ENCODE measurements at regions not wholly inside any gene's neighbourhood (a gene's known extent, or its start where the extent isn't known, plus 50 kb on each side); places are given as distances from the start of the nearest gene placed in this dataset.

DNA sequence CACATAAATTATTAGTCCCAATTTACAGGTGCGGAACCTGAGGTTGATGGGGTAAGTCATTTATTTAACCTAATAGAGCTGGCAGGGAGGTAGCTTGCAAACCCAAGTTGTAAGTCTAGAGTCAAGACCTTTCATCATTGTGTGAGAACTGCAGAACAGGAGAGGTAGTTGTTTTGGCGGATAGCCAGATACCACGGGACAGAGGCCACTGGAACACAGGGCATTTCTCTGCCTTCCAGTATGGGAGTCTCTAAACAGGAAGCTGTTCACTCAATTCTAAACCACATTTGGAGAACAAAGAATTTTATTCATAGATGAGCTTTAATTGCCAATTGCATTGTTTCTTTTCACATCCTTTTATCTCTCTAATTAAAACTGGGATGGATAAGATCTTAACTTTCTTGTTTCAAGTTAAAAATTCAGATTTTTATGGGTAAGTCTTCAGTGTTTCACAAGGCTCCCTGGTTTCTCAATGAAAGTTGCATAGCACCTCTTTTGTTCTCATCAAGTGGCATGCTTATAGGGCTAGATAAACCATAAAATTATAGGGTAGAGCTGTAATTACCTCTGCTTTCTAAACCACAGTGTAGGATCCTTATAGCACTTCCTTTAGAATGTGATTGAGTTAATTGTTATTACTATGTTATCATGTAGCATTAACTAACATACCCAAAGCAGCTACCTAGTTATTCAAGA is 489.0 kb downstream of the GATA3 start:
- H3K4me1 ChIP-seq: no peaks in the 10 kb centered on the region
- DNase-seq: no peak
- intact Hi-C loops (cut with DNase I; ENCODE audit: low total_unique reads): no loop called here
- H3K36me3 ChIP-seq: no peaks in the 10 kb centered on the region
- no peak overlapping the region for H3K27ac ChIP-seq
- H3K9me3 ChIP-seq: no peaks in the 10 kb centered on the region
- H3K4me3 ChIP-seq: no peak overlapping the region
- no peaks in the 10 kb centered on the region for H3K27me3 ChIP-seq
- TF ChIP-seq CTCF (IDR thresholded peaks at IDR 0.05): no peak

GRCh38 chr10:8544057-8544380 is 489.5 kb downstream of the GATA3 start:
- Histone ChIP-seq H3K27me3 (no peaks in the 10 kb centered on the region), H3K4me3 (no peak overlapping the region), H3K27ac (no peak overlapping the region), H3K4me1 (no peaks in the 10 kb centered on the region), H3K36me3 (no peaks in the 10 kb centered on the region), H3K9me3 (no peaks in the 10 kb centered on the region)
- intact Hi-C loops (cut with DNase I; ENCODE audit: low total_unique reads): no loop called here
- no peak for DNase-seq
- TF ChIP-seq CTCF (IDR thresholded peaks at IDR 0.05): no peak

DNA sequence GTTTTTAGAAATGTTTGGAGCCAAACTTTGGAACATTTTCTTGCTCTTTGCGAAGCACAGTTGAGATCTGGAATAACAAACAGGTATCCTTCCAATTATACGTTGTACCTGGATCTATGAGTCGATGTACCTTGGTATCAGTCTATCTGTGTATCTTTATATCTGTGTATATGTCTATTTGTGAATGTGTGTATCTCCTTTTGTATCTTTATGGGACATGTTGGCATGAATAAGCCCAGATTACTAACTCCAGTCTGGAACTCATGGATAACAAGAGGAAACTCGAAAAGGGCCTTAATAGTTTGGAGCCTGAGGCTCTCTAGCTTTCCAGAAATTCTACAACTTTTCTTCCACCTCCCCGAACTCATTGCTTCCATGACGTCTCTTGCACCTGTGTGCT is 490.0 kb downstream of the GATA3 start:
- Histone ChIP-seq H3K4me1 (no peaks in the 10 kb centered on the region), H3K36me3 (no peaks in the 10 kb centered on the region), H3K9me3 (no peaks in the 10 kb centered on the region), H3K27ac (no peak overlapping the region), H3K27me3 (no peaks in the 10 kb centered on the region), H3K4me3 (no peak overlapping the region)
- intact Hi-C loops (cut with DNase I; ENCODE audit: low total_unique reads): no loop called here
- DNase-seq: no peak
- TF ChIP-seq CTCF (IDR thresholded peaks at IDR 0.05): no peak

DNA sequence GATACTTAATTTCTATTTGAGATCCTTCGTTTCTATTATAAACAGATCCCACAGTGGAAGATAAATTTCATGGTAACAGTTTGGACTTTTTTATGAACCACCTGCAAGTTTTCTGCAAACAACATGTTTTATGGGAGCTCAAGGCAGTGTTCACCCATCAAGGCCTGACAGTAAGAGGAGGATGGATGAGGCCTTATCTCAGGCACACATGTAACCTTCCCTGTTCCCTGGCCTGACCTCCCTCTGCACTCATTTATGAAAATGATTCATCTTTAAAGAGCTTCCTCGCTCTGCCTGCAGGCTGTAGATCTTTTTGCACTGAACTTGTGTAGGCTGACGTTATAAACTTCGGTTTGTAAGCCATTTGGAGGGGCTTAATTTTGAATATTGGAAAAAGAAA is 500.1 kb downstream of the GATA3 start:
- no peak for TF ChIP-seq CTCF (IDR thresholded peaks at IDR 0.05)
- no peak for DNase-seq
- Histone ChIP-seq H3K27me3 (no peaks in the 10 kb centered on the region), H3K4me1 (no peaks in the 10 kb centered on the region), H3K4me3 (no peak overlapping the region), H3K9me3 (no peaks in the 10 kb centered on the region), H3K27ac (no peak overlapping the region), H3K36me3 (no peaks in the 10 kb centered on the region)
- intact Hi-C loops (cut with DNase I; ENCODE audit: low total_unique reads): no loop called here

DNA sequence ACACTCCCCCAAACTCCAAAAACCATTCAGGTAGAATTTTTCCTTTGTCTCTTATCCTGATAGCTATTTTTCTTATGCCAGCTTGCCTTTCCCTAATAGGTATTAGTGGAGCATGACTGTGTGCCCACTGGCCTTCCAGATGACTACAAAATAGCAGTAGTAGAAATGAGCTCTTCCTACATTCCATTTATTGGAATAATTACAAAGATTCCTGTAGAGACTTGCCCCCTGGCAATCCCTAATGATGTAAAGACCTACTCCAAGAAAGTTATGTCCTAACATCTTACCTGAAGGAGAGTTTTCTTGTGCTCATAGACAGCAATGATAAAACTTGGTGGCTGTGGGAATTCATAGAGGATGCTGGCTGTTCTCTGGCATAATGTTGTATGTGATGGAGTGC is 501.8 kb downstream of the GATA3 start:
- no peaks in the 10 kb centered on the region for H3K27me3 ChIP-seq
- DNase-seq: no peak
- H3K9me3 ChIP-seq: no peaks in the 10 kb centered on the region
- intact Hi-C loops (cut with DNase I; ENCODE audit: low total_unique reads): no loop called here
- H3K36me3 ChIP-seq: no peaks in the 10 kb centered on the region
- no peak overlapping the region for H3K4me3 ChIP-seq
- H3K4me1 ChIP-seq: no peaks in the 10 kb centered on the region
- no peak overlapping the region for H3K27ac ChIP-seq
- TF ChIP-seq CTCF (IDR thresholded peaks at IDR 0.05): no peak

DNA sequence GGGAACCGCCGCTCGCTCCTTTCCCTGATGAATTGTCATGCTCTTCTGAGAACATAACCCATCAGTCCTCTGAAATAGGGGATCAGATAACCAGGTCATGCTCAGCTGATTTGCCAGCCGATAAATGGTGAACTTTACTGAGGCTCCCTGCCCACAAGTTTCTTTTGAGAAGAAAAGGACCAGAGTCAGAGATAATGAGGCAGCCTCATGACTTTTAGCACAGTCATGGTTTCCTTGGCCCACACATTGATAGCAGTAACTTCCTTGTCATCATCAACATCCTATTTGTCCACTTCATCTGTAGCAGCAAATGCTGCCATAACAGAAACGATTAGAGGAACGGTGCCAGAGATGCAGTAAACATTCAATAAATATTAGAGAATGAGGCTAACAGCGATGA is 509.0 kb downstream of the GATA3 start:
- intact Hi-C loops (cut with DNase I; ENCODE audit: low total_unique reads): no loop called here
- no peak for TF ChIP-seq CTCF (IDR thresholded peaks at IDR 0.05)
- Histone ChIP-seq H3K36me3 (no peaks in the 10 kb centered on the region), H3K27ac (no peak overlapping the region), H3K4me1 (no peaks in the 10 kb centered on the region), H3K4me3 (no peak overlapping the region), H3K27me3 (no peaks in the 10 kb centered on the region), H3K9me3 (no peaks in the 10 kb centered on the region)
- no peak for DNase-seq

Data from tibial artery (tissue), 4 donors.